ENCODE measurements at regions not wholly inside any gene's neighbourhood (a gene's known extent, or its start where the extent isn't known, plus 50 kb on each side); places are given as distances from the start of the nearest gene placed in this dataset.
"Not testable (repeated sequence)": the region's sequence is repeated elsewhere in the genome, so short reads cannot be mapped to it uniquely, and the experiment has no call there.

DNA sequence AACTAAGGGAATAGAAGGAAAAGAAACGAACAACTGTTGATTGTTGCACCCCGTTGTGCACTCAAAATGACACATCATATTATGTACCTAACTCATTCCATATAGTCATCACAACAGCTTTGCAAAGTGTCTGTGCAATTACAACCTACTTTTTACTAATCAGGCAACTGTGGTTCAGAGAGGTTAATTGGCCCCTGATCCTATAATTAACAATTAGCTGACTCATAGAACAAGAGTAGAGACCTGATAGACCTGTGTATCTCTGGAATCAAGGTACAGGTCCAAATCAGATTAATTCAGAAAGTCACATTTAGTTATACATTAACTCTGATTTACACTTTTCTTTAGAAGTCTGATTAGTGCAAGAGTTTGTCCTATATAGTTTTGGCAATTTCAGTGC is 122.5 kb upstream of the CDK13 start:
- TF ChIP-seq NR2C2 (CRISPR knock-in tag; IDR thresholded peaks at IDR 0.05) (no peak), ERG (CRISPR knock-in tag; IDR thresholded peaks at IDR 0.05) (no peak), MAX (CRISPR knock-in tag; IDR thresholded peaks at IDR 0.05) (no peak), IRF2 (CRISPR knock-in tag; IDR thresholded peaks at IDR 0.05; ENCODE audit: borderline replicate concordance, low read depth) (no peak), SOX15 (CRISPR knock-in tag; IDR thresholded peaks at IDR 0.05) (no peak)
- TF ChIP-seq, protein P1, sequence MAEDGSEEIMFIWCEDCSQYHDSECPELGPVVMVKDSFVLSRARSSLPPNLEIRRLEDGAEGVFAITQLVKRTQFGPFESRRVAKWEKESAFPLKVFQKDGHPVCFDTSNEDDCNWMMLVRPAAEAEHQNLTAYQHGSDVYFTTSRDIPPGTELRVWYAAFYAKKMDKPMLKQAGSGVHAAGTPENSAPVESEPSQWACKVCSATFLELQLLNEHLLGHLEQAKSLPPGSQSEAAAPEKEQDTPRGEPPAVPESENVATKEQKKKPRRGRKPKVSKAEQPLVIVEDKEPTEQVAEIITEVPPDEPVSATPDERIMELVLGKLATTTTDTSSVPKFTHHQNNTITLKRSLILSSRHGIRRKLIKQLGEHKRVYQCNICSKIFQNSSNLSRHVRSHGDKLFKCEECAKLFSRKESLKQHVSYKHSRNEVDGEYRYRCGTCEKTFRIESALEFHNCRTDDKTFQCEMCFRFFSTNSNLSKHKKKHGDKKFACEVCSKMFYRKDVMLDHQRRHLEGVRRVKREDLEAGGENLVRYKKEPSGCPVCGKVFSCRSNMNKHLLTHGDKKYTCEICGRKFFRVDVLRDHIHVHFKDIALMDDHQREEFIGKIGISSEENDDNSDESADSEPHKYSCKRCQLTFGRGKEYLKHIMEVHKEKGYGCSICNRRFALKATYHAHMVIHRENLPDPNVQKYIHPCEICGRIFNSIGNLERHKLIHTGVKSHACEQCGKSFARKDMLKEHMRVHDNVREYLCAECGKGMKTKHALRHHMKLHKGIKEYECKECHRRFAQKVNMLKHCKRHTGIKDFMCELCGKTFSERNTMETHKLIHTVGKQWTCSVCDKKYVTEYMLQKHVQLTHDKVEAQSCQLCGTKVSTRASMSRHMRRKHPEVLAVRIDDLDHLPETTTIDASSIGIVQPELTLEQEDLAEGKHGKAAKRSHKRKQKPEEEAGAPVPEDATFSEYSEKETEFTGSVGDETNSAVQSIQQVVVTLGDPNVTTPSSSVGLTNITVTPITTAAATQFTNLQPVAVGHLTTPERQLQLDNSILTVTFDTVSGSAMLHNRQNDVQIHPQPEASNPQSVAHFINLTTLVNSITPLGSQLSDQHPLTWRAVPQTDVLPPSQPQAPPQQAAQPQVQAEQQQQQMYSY (CRISPR knock-in tag; IDR thresholded peaks at IDR 0.05) = no peak
- TF ChIP-seq, protein P2, sequence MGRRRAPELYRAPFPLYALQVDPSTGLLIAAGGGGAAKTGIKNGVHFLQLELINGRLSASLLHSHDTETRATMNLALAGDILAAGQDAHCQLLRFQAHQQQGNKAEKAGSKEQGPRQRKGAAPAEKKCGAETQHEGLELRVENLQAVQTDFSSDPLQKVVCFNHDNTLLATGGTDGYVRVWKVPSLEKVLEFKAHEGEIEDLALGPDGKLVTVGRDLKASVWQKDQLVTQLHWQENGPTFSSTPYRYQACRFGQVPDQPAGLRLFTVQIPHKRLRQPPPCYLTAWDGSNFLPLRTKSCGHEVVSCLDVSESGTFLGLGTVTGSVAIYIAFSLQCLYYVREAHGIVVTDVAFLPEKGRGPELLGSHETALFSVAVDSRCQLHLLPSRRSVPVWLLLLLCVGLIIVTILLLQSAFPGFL (CRISPR knock-in tag; IDR thresholded peaks at IDR 0.05; ENCODE audit: borderline replicate concordance) = no peak
- H3K4me1 Mint-ChIP-seq = peaks cover 17% of the 10 kb centered on the region
- CTCF ChIA-PET = interaction anchor here (0.9 kb wide), 1 partner anchor 225 kb away, joined by 3 read pairs; no protein-coding TSS in a partner anchor
- no peaks in the 10 kb centered on the region for H3K36me3 Mint-ChIP-seq
- no peak for ATAC-seq
- no peak for DNase-seq (ENCODE audit: low spot score)
- no peak overlapping the region for H3K27ac Mint-ChIP-seq
- H3K4me3 Mint-ChIP-seq = no peak overlapping the region
- peaks cover 16% of the 10 kb centered on the region for H3K27me3 Mint-ChIP-seq (ENCODE audit: low read depth)
- POLR2A ChIA-PET = no interaction called here
- 0 out of 2 replicates have a peak, but pooled peaks cover 3% of the 10 kb centered on the region for H3K9me3 Mint-ChIP-seq

DNA sequence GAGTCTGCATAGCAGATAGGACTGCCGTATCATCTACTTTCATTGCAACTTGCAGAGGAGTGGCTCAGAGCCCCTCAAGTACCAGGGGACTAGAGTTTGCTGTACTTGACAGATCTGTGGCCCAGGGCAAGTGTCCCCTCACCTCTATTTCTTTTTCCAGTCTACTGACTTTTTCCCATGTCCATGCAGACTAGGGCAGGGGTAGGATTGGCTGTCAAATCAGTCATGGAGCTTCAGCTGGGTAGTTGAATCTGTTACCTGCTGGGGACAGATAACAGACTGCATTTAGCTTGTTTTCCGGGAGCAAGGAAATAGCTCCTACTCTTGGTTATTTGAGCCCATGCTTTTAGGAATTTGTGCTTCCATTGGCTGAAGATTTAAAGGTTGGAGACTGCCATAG is 121.0 kb upstream of the CDK13 start:
- peak; percentile 18 for ATAC-seq
- TF ChIP-seq RORB (CRISPR knock-in tag; IDR thresholded peaks at IDR 0.05) = no peak
- no peak for TF ChIP-seq ELF4 (CRISPR knock-in tag; IDR thresholded peaks at IDR 0.05; ENCODE audit: low read depth)
- Mint-ChIP-seq H3K36me3 (no peaks in the 10 kb centered on the region), H3K4me3 (no peak overlapping the region), H3K27me3 (ENCODE audit: low read depth) (peaks cover 26% of the 10 kb centered on the region), H3K9me3 (0 out of 2 replicates have a peak, but pooled peaks cover 3% of the 10 kb centered on the region), H3K4me1 (peaks cover 17% of the 10 kb centered on the region), H3K27ac (no peak overlapping the region)
- DNase-seq (ENCODE audit: low spot score) = no peak
- CTCF ChIA-PET = interaction anchor here (0.6 to 1.6 kb wide), 4 partner anchors 17 to 306 kb away, joined by 3 to 8 read pairs (median 4); partner anchors contain the start of gene SUGCT
- POLR2A ChIA-PET = no interaction called here

GRCh38 chr7:39832519-39833085 is 117.5 kb upstream of the CDK13 start:
- Mint-ChIP-seq H3K9me3 (0 out of 2 replicates have a peak, but pooled peaks cover 3% of the 10 kb centered on the region), H3K27me3 (ENCODE audit: low read depth) (peaks cover 56% of the 10 kb centered on the region), H3K4me1 (peaks cover 22% of the 10 kb centered on the region), H3K27ac (no peak overlapping the region), H3K4me3 (peak overlapping the region; percentile 59), H3K36me3 (no peaks in the 10 kb centered on the region)
- ChIA-PET POLR2A (no interaction called here), CTCF (interaction anchor here (1.4 to 2.1 kb wide), 2 partner anchors 64 to 252 kb away, joined by 4 to 6 read pairs; no protein-coding TSS in a partner anchor)
- ATAC-seq = no peak
- TF ChIP-seq IRF2 (CRISPR knock-in tag; IDR thresholded peaks at IDR 0.05; ENCODE audit: borderline replicate concordance, low read depth) = no peak
- no peak for DNase-seq (ENCODE audit: low spot score)

DNA sequence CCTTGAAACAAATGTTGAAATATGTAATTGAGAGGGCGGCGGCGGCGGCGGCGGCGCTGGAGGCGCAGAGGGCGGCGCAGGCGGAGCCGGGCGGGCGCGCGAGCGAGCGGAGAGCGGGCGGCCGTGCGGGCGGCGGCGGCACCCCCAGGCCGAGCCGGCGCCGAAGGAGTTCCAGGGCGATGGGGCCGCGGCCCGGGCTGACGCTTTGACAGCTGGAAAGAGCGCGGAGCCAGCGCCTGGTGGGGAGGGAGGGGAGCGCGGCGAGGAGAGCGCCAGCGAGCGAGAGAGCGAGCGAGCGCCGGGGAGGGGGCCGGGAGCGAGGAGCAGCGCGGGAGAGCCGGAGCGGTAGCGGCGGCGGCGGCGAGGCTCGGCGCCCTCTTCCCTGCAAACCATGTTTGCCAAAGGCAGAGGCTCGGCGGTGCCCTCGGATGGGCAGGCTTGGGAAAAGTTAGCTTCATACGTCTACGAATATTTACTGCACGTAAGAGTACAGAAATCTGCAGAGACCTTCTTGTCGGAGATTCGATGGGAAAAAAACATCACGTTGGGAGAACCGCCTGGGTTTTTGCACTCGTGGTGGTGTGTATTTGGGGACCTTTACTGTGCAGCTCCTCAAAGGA is 116.8 kb upstream of the CDK13 start:
- DNase-seq (ENCODE audit: low spot score) = peak; percentile 85
- CTCF ChIA-PET = interaction anchor here (1.4 to 2.1 kb wide), 2 partner anchors 63 to 253 kb away, joined by 4 to 6 read pairs; no protein-coding TSS in a partner anchor
- H3K36me3 Mint-ChIP-seq, POLR2A ChIA-PET, H3K9me3 Mint-ChIP-seq, H3K27ac Mint-ChIP-seq: not testable (repeated sequence)
- Mint-ChIP-seq H3K27me3 (ENCODE audit: low read depth) (peaks cover 56% of the 10 kb centered on the region), H3K4me3 (peak overlapping the region; percentile 77), H3K4me1 (peaks cover 15% of the 10 kb centered on the region)
- TF ChIP-seq KAT7 (CRISPR knock-in tag; IDR thresholded peaks at IDR 0.05; ENCODE audit: borderline replicate concordance) (0 out of 2 replicates have a peak, but pooled peaks have one; percentile 40), MAX (CRISPR knock-in tag; IDR thresholded peaks at IDR 0.05) (peak; percentile 14; the same call in 1 of the 2 replicates)
- ATAC-seq = peak; percentile 90

Data from WTC11 (cell line).